ENCODE measurements at regions not wholly inside any gene's neighbourhood (a gene's known extent, or its start where the extent isn't known, plus 50 kb on each side); places are given as distances from the start of the nearest gene placed in this dataset.
"Not testable (repeated sequence)": the region's sequence is repeated elsewhere in the genome, so short reads cannot be mapped to it uniquely, and the experiment has no call there.

DNA sequence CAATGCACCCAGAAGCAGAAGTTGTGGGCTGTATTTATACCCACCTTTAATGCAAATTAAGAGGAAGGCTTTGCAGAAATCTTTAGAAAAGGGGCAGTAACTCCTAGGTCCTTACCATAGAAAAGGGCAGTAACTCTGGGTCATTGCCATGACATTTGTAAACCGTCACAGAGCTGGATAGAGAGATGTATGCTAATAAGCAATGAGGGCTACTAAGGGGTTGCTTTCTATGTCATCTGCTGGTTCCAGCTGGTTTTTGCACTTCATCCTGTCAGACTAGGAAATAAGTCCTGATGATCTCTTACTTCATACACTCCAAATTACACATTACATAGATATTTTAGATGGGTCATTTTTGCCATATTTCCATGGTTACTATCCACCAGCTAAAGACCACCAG is 299.1 kb upstream of the TYRP1 start:
- Histone ChIP-seq H3K27ac (no peak overlapping the region), H3K4me1 (replicated peaks in 1 of 2) (peaks cover 0 to 5% of the 10 kb centered on the region in 2 donors), H3K4me3 (no peak overlapping the region)
- in situ Hi-C loops (cut with MboI; ENCODE audit: low pct_unique_long_range_greater_than_20kb in 2 of 9, low sequenced_read_pairs in 9 of 9, unreplicated experiment in 9 of 9): no loop called here
- 0 to 63% (median 25%) methylated on average over 1 of the region's 1 CpG; no CpG with 5 or more reads in 7 of the 10 experiments for WGBS, 10 experiments
- peak in 5 of 8 experiments; percentile 21 to 56 (median 50) for ATAC-seq (replicated peaks in 6 of 8)

GRCh38 chr9:12403721-12404120 is 289.5 kb upstream of the TYRP1 start:
- Histone ChIP-seq H3K27ac (no peak overlapping the region), H3K4me3 (no peak overlapping the region), H3K4me1 (replicated peaks in 1 of 2) (no peaks in the 10 kb centered on the region)
- no peak for ATAC-seq (replicated peaks in 6 of 8)
- in situ Hi-C loops (cut with MboI; ENCODE audit: low pct_unique_long_range_greater_than_20kb in 2 of 9, low sequenced_read_pairs in 9 of 9, unreplicated experiment in 9 of 9): no loop called here
- 0 to 90% (median 75%) methylated on average over 1 to 2 of the region's 2 CpGs; no CpG with 5 or more reads in 1 of the 10 experiments for WGBS, 10 experiments

GRCh38 chr9:12413986-12414385 is 279.2 kb upstream of the TYRP1 start:
- WGBS, 10 experiments: 0 to 100% (median 57%) methylated on average over 1 to 2 of the region's 2 CpGs; no CpG with 5 or more reads in 2 of the 10 experiments
- Histone ChIP-seq H3K27ac (no peak overlapping the region), H3K4me3 (no peak overlapping the region), H3K4me1 (replicated peaks in 1 of 2) (no peaks in the 10 kb centered on the region)
- no peak for ATAC-seq (replicated peaks in 6 of 8)
- in situ Hi-C loops (cut with MboI; ENCODE audit: low pct_unique_long_range_greater_than_20kb in 2 of 9, low sequenced_read_pairs in 9 of 9, unreplicated experiment in 9 of 9): no loop called here

GRCh38 chr9:12414514-12414913 is 278.7 kb upstream of the TYRP1 start:
- Histone ChIP-seq H3K27ac (no peak overlapping the region), H3K4me3 (no peak overlapping the region), H3K4me1 (replicated peaks in 1 of 2) (no peaks in the 10 kb centered on the region)
- no peak for ATAC-seq (replicated peaks in 6 of 8)
- in situ Hi-C loops (cut with MboI; ENCODE audit: low pct_unique_long_range_greater_than_20kb in 2 of 9, low sequenced_read_pairs in 9 of 9, unreplicated experiment in 9 of 9): no loop called here
- 0 to 96% (median 77%) methylated on average over 1 to 7 of the region's 7 CpGs for WGBS, 10 experiments

- no peak for ATAC-seq (replicated peaks in 6 of 8)
- H3K27ac ChIP-seq: no peak overlapping the region
- no peak overlapping the region for H3K4me3 ChIP-seq
- no peaks in the 10 kb centered on the region for H3K4me1 ChIP-seq (replicated peaks in 1 of 2)
- 13 to 100% (median 89%) methylated on average over 1 to 2 of the region's 2 CpGs for WGBS, 10 experiments
- in situ Hi-C loops (cut with MboI; ENCODE audit: low pct_unique_long_range_greater_than_20kb in 2 of 9, low sequenced_read_pairs in 9 of 9, unreplicated experiment in 9 of 9): no loop called here
Measured at GRCh38 chr9:12415361-12415760, 277.8 kb upstream of the TYRP1 start.

GRCh38 chr9:12416716-12417115 is 276.5 kb upstream of the TYRP1 start:
- Histone ChIP-seq H3K4me1 (replicated peaks in 1 of 2) (no peaks in the 10 kb centered on the region), H3K4me3 (no peak overlapping the region), H3K27ac (no peak overlapping the region)
- ATAC-seq (replicated peaks in 6 of 8): peak in 5 of 8 experiments; percentile 11 to 78 (median 61)
- 0 to 100% (median 73%) methylated on average over 1 to 2 of the region's 2 CpGs; no CpG with 5 or more reads in 6 of the 10 experiments for WGBS, 10 experiments
- in situ Hi-C loops (cut with MboI; ENCODE audit: low pct_unique_long_range_greater_than_20kb in 2 of 9, low sequenced_read_pairs in 9 of 9, unreplicated experiment in 9 of 9): no loop called here

GRCh38 chr9:12424243-12424642 is 268.9 kb upstream of the TYRP1 start:
- H3K4me1 ChIP-seq (replicated peaks in 1 of 2): no peaks in the 10 kb centered on the region
- H3K27ac ChIP-seq: no peak overlapping the region
- in situ Hi-C loops (cut with MboI; ENCODE audit: low pct_unique_long_range_greater_than_20kb in 2 of 9, low sequenced_read_pairs in 9 of 9, unreplicated experiment in 9 of 9): no loop called here
- H3K4me3 ChIP-seq: no peak overlapping the region
- no peak for ATAC-seq (replicated peaks in 6 of 8)
- 13 to 92% (median 68%) methylated on average over 4 of the region's 4 CpGs; no CpG with 5 or more reads in 1 of the 10 experiments for WGBS, 10 experiments

DNA sequence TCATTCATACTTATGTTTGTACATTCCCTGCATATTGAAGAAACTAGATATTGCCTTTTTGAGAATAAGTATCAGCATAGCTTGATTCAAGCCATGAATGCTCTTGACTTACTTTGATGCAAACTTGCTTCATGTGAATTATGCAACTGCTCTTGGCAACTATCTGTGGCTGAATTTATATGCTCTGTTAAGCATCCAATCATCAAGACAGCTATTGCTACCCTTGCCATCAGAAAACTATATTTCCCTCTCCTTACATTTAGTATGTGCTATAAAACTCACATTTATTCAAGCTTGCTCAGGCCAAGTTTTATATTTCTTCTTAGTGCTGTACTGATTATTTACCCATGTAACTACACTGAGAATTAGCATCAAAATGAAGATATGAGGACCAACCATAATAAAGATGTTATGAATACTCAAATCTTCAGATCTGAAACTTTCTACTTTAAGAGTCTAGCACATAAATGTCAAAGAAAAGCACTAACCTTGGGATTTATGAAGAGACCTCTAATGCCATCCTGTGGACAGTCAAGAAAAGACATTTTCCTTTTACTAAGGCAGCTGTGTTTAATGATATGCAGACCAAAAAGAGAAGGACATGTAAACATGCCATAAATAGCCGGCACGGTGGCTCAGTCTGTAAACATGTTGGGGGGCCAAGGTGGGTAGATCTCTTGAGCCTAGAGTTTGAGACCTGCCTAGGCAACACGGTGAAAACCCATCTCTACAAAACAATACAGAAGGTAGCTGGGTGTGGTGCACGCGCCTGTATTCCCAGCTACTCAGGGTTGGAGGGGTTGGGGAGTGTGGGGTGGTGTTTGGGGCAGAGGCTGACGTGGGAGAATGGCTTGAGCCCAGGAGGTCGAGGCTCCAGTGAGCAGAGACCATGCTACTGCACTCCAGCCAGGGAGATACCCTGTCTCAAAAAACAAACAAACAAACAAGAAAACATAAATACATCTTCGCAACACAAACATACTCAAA is 267.0 kb upstream of the TYRP1 start:
- Histone ChIP-seq H3K4me1 (replicated peaks in 1 of 2) (no peaks in the 10 kb centered on the region), H3K4me3 (no peak overlapping the region), H3K27ac (no peak overlapping the region)
- peak; percentile 33 to 95 (median 59) for ATAC-seq (replicated peaks in 6 of 8)
- in situ Hi-C loops (cut with MboI; ENCODE audit: low pct_unique_long_range_greater_than_20kb in 2 of 9, low sequenced_read_pairs in 9 of 9, unreplicated experiment in 9 of 9): no loop called here
- 7 to 80% (median 48%) methylated on average over 1 to 3 of the region's 8 CpGs; no CpG with 5 or more reads in 6 of the 10 experiments for WGBS, 10 experiments

- no peak overlapping the region for H3K4me3 ChIP-seq
- in situ Hi-C loops (cut with MboI; ENCODE audit: low pct_unique_long_range_greater_than_20kb in 2 of 9, low sequenced_read_pairs in 9 of 9, unreplicated experiment in 9 of 9): no loop called here
- no peak for ATAC-seq (replicated peaks in 6 of 8)
- H3K27ac ChIP-seq: no peak overlapping the region
- no peaks in the 10 kb centered on the region for H3K4me1 ChIP-seq (replicated peaks in 1 of 2)
- 0 to 100% (median 87%) methylated on average over 1 to 3 of the region's 3 CpGs; no CpG with 5 or more reads in 2 of the 10 experiments for WGBS, 10 experiments
Measured at GRCh38 chr9:12439267-12439666, 253.9 kb upstream of the TYRP1 start.

DNA sequence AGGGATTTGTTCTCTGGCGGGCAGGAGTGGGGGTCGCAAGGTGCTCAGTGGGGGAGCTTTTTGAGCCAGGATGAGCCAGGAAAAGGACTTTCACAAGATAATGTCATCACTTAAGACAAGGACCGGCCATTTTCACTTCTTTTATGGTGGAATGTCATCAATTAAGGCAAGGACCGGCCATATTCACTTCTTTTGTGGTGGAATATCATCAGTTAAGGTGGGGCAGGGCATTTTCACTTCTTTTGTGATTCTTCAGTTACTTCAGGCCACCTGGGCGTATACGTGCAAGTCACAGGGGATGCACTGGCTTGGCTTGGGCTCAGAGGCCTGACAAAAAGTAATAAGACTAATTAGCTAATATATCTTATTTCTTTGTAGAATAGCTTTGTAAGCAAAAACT is 252.1 kb upstream of the TYRP1 start:
- H3K4me1 ChIP-seq (replicated peaks in 1 of 2); H3K27ac ChIP-seq; ATAC-seq (replicated peaks in 6 of 8); in situ Hi-C loops (cut with MboI; ENCODE audit: low pct_unique_long_range_greater_than_20kb in 2 of 9, low sequenced_read_pairs in 9 of 9, unreplicated experiment in 9 of 9); H3K4me3 ChIP-seq: not testable (repeated sequence)
- WGBS, 10 experiments: 7 to 100% (median 91%) methylated on average over 1 to 6 of the region's 6 CpGs; no CpG with 5 or more reads in 4 of the 10 experiments

DNA sequence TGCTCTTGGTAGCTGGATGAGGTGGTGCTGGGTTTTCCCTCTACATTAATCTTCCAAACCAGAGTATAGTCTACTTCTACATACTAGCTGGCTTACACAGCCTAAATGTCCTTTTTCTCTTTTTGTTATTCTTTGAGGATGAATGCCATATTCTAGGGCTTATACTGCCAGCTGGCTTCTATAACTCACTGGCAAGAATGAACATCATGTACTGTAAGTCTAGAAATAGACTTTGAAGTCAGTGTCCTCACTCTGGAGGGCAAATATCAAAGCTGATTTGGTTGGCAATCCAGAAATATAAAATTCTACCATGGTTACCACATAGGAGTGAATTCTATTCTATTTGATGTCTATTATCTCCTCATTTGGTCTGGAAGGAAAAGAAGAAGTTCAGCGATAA is 251.7 kb upstream of the TYRP1 start:
- WGBS, 10 experiments: 25 to 100% (median 95%) methylated on average over 1 of the region's 1 CpG; no CpG with 5 or more reads in 2 of the 10 experiments
- in situ Hi-C loops (cut with MboI; ENCODE audit: low pct_unique_long_range_greater_than_20kb in 2 of 9, low sequenced_read_pairs in 9 of 9, unreplicated experiment in 9 of 9): no loop called here
- Histone ChIP-seq H3K4me3 (no peak overlapping the region), H3K27ac (no peak overlapping the region), H3K4me1 (replicated peaks in 1 of 2) (no peaks in the 10 kb centered on the region)
- ATAC-seq (replicated peaks in 6 of 8): no peak

DNA sequence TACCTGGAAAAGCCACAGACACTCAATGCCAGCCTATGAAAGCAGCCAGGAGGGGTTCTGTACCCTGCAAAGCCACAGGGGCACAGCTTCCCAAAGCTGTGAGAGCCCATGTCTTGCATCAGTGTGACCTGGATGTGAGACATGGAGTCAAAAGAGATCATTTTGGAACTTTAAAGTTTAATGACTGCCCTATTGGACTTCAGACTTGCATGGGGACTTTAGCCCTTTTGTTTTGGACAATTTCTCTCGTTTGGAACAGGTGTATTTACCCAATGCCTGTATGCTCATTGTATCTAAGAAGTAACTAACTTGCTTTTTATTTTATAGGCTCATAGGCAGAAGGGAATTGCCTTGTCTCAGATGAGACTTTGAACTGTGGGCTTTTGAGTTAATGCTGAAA is 244.9 kb upstream of the TYRP1 start:
- no peak for ATAC-seq (replicated peaks in 6 of 8)
- WGBS, 10 experiments: 0 to 100% (median 51%) methylated on average over 1 of the region's 1 CpG; no CpG with 5 or more reads in 4 of the 10 experiments
- in situ Hi-C loops (cut with MboI; ENCODE audit: low pct_unique_long_range_greater_than_20kb in 2 of 9, low sequenced_read_pairs in 9 of 9, unreplicated experiment in 9 of 9): no loop called here
- Histone ChIP-seq H3K4me3 (no peak overlapping the region), H3K4me1 (replicated peaks in 1 of 2) (no peaks in the 10 kb centered on the region), H3K27ac (no peak overlapping the region)

DNA sequence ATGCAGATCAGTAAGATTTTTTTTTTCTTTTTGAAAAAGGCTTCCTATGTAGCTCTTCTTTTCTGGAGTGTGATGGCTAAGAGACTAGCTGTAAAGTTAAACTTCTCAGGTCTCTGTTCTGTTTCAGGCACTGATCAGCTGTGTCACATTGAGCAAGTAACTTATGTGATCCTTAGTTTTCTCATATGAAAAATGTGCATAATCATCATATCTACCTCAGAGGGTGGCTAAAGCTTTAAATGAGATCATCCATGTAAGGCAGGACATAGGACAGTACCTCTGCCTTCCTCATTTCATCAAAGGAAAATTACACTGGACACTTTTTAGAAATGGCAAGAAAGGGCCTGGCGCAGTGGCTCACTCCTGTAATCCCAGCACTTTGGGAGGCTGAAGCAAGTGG is 235.9 kb upstream of the TYRP1 start:
- ATAC-seq (replicated peaks in 6 of 8): no peak
- H3K4me1 ChIP-seq (replicated peaks in 1 of 2): peaks cover 4 to 9% of the 10 kb centered on the region in 2 donors
- H3K4me3 ChIP-seq: no peak overlapping the region
- H3K27ac ChIP-seq: no peak overlapping the region
- in situ Hi-C loops (cut with MboI; ENCODE audit: low pct_unique_long_range_greater_than_20kb in 2 of 9, low sequenced_read_pairs in 9 of 9, unreplicated experiment in 9 of 9): no loop called here
- WGBS, 10 experiments: 56 to 100% (median 83%) methylated on average over 1 of the region's 1 CpG; no CpG with 5 or more reads in 5 of the 10 experiments
